HG03342 (cell line): ENCODE measurements at regions not wholly inside any gene's neighbourhood (a gene's known extent, or its start where the extent isn't known, plus 50 kb on each side); places are given as distances from the start of the nearest gene placed in this dataset.

Experiments used
- ATAC-seq: cut with Tn5 transposase; IDR thresholded peaks from one replicate; pipeline ENCODE4 v1.9.1; 2021; ENCODE audit warnings: mild to moderate bottlenecking, moderate library complexity; ENCODE audit not compliant: unreplicated experiment

- no peak for ATAC-seq
Observed at GRCh38 chr2:194253528-194254259, 1403.3 kb upstream of the SLC39A10 start.

- no peak for ATAC-seq
Observed at GRCh38 chr2:194252127-194252526, 1404.9 kb upstream of the SLC39A10 start.

- no peak for ATAC-seq
Observed at GRCh38 chr2:194232600-194232999, 1424.4 kb upstream of the SLC39A10 start.

GRCh38 chr2:194223218-194223617 lies 1433.8 kb upstream of the SLC39A10 start:
- no peak for ATAC-seq

GRCh38 chr2:194214192-194214591 lies 1442.8 kb upstream of the SLC39A10 start:
- no peak for ATAC-seq

- ATAC-seq = no peak
Observed at GRCh38 chr2:194205568-194206227, 1451.3 kb upstream of the SLC39A10 start.

GRCh38 chr2:194203898-194204297 lies 1453.1 kb upstream of the SLC39A10 start:
- no peak for ATAC-seq

GRCh38 chr2:194182888-194183287 lies 1474.1 kb upstream of the SLC39A10 start:
- ATAC-seq = no peak

- no peak for ATAC-seq
Observed at GRCh38 chr2:194176134-194176533, 1480.9 kb upstream of the SLC39A10 start.

GRCh38 chr2:194166818-194167217 lies 1490.2 kb upstream of the SLC39A10 start:
- peak; percentile 98 for ATAC-seq

- no peak for ATAC-seq
Observed at GRCh38 chr2:194155431-194155830, 1501.6 kb upstream of the SLC39A10 start.

GRCh38 chr2:194151231-194151630 lies 1505.8 kb upstream of the SLC39A10 start:
- no peak for ATAC-seq

GRCh38 chr2:194135463-194135862 lies 1521.6 kb upstream of the SLC39A10 start:
- no peak for ATAC-seq

GRCh38 chr2:194128810-194129209 lies 1528.2 kb upstream of the SLC39A10 start:
- no peak for ATAC-seq

- ATAC-seq = no peak
Observed at GRCh38 chr2:194126418-194126817, 1530.6 kb upstream of the SLC39A10 start.

- no peak for ATAC-seq
Observed at GRCh38 chr2:194116861-194117260, 1540.2 kb upstream of the SLC39A10 start.

- ATAC-seq = peak; percentile 36
Observed at GRCh38 chr2:194105358-194105757, 1551.7 kb upstream of the SLC39A10 start.

- ATAC-seq = peak; percentile 97
Observed at GRCh38 chr2:194104687-194105086, 1552.3 kb upstream of the SLC39A10 start.

- no peak for ATAC-seq
Observed at GRCh38 chr2:194103941-194104659, 1552.9 kb upstream of the SLC39A10 start.

GRCh38 chr2:194102546-194102945 lies 1554.5 kb upstream of the SLC39A10 start:
- no peak for ATAC-seq

- no peak for ATAC-seq
Observed at GRCh38 chr2:194100201-194100600, 1556.8 kb upstream of the SLC39A10 start.

GRCh38 chr2:194096402-194096801 lies 1560.6 kb upstream of the SLC39A10 start:
- peak; percentile 53 for ATAC-seq
